GM12878 (cell line): ENCODE measurements at regions not wholly inside any gene's neighbourhood (a gene's known extent, or its start where the extent isn't known, plus 50 kb on each side); places are given as distances from the start of the nearest gene placed in this dataset.

ENCODE experiments used
- ATAC-seq: fragments of 200-7000 bp; cut with Tn5 transposase; 3 replicates; pipeline ENCODE4 v1.9.1; 2020; ENCODE audit warnings: mild to moderate bottlenecking, moderate library complexity
- BruUV-seq: library from RNA; stranded (reverse); fragments of 400-500 nt; replicated peaks from 2 replicates; lab custom pipeline; 2021; lab: Mats Ljungman, UMichigan
- CTCF ChIA-PET: fragments of 300-600 bp; sonication (Branson Sonifier 250); formaldehyde crosslinking; extraction: SDS; loops from one replicate; lab custom pipeline; 2021; ENCODE audit warnings: inconsistent platforms; lab: Yijun Ruan, JAX
- POLR2A ChIA-PET: fragments of 350-600 bp; formaldehyde crosslinking; extraction: SDS; loops from one replicate; lab custom pipeline; 2021; ENCODE audit warnings: inconsistent platforms; lab: Charles Lee
- RAD21 ChIA-PET: fragments of 300-600 bp; sonication (Branson Sonifier 250); formaldehyde crosslinking; loops from one replicate; lab custom pipeline; 2023; ENCODE audit warnings: antibody characterized with exemption; ENCODE audit not compliant: unreplicated experiment; lab: Charles Lee
- SMC1A ChIA-PET: fragments of 300-600 bp; sonication (Branson Sonifier 250); formaldehyde crosslinking; loops from one replicate; lab custom pipeline; 2023; ENCODE audit not compliant: unreplicated experiment, uncharacterized antibody; lab: Charles Lee
- DNase-seq: peaks from one replicate; pipeline ENCODE4 v3.0.0-alpha.2; 2011; ENCODE audit warnings: low read depth, low spot score
- FAIRE-seq: peaks from 3 replicates; lab custom pipeline; 2011; peaks lifted over from hg19 to GRCh38; lab: Jason Lieb, UNC
- H2AFZ ChIP-seq: 2 replicates; pipeline ENCODE4 v1.6.0; 2011; ENCODE audit warnings: low read depth, low read length, control low read depth; ENCODE audit not compliant: control insufficient read depth
- H3K27ac ChIP-seq: 2 replicates; pipeline ENCODE4 v1.5.1; 2011; ENCODE audit warnings: control low read depth; ENCODE audit not compliant: control insufficient read depth, insufficient read depth
- H3K27me3 ChIP-seq, 2 experiments: replicated peaks in 1 of 2; 2 replicates each; pipeline versions ENCODE4 v1.6.0 to v1.6.1; 2011; ENCODE audit warnings: low read length in 1 of 2; ENCODE audit not compliant: control insufficient read depth in 2 of 2, insufficient read depth in 2 of 2
- H3K36me3 ChIP-seq, 2 experiments: 2 replicates each; pipeline ENCODE4 v1.5.1; 2011; ENCODE audit warnings: low read length in 1 of 2; ENCODE audit not compliant: control insufficient read depth in 2 of 2, insufficient read depth in 2 of 2
- H3K4me1 ChIP-seq: 2 replicates; pipeline ENCODE4 v1.6.1; 2011; ENCODE audit warnings: mild to moderate bottlenecking, low read length, moderate library complexity, mixed read lengths; ENCODE audit not compliant: control insufficient read depth, insufficient read depth
- H3K4me2 ChIP-seq: 2 replicates; pipeline ENCODE4 v1.6.0; 2011; ENCODE audit warnings: control low read depth; ENCODE audit not compliant: control insufficient read depth, insufficient read depth
- H3K4me3 ChIP-seq: fragments of 200-600 bp; sonication (generic); 2 replicates; pipeline ENCODE4 v1.5.1; 2016
- H3K79me2 ChIP-seq: 2 replicates; pipeline ENCODE4 v1.6.0; 2011; ENCODE audit warnings: low read length; ENCODE audit not compliant: control insufficient read depth, insufficient read depth
- H3K9ac ChIP-seq: 2 replicates; pipeline ENCODE4 v1.8.0; 2011; ENCODE audit warnings: low read length, control low read depth, mixed read lengths; ENCODE audit not compliant: control insufficient read depth, insufficient read depth
- H3K9me3 ChIP-seq: replicated peaks from 3 replicates; pipeline ENCODE4 v1.5.1; 2011; ENCODE audit warnings: mild to moderate bottlenecking, low read length; ENCODE audit not compliant: control insufficient read depth, insufficient read depth
- H4K20me1 ChIP-seq: 2 replicates; pipeline ENCODE4 v1.6.0; 2011; ENCODE audit not compliant: control insufficient read depth, insufficient read depth
- EGR1 ChIP-seq, 2 experiments: IDR thresholded peaks; 1 replicate in 1 of 2; 2 replicates in 1 of 2; pipeline ENCODE4 v1.6.1; 2011 to 2012; ENCODE audit warnings: low read depth in 2 of 2, low read length in 2 of 2, borderline replicate concordance in 1 of 2, mild to moderate bottlenecking in 1 of 2, moderate library complexity in 1 of 2
- KLF5 ChIP-seq: fragments of 450-650 bp; IDR thresholded peaks from 2 replicates; pipeline ENCODE4 v1.6.1; 2014; ENCODE audit warnings: mild to moderate bottlenecking; ENCODE audit not compliant: partially characterized antibody
- MEF2B ChIP-seq: fragments of 450-650 bp; IDR thresholded peaks from 2 replicates; pipeline ENCODE4 v1.6.1; 2018; ENCODE audit warnings: mild to moderate bottlenecking, moderate library complexity; ENCODE audit not compliant: partially characterized antibody, poor library complexity, severe bottlenecking
- MTA2 ChIP-seq: fragments of 450-650 bp; IDR thresholded peaks from 2 replicates; pipeline ENCODE4 v1.6.1; 2016; ENCODE audit warnings: low read depth, mild to moderate bottlenecking, moderate library complexity
- MXI1 ChIP-seq: fragments of 150-350 bp; IDR thresholded peaks from 2 replicates; pipeline ENCODE4 v1.6.1; 2011; ENCODE audit warnings: low read depth, mild to moderate bottlenecking, inconsistent platforms, low read length, improper control_type of control experiment
- NR2C1 ChIP-seq: fragments of 450-650 bp; IDR thresholded peaks from 2 replicates; pipeline ENCODE4 v1.6.1; 2017; ENCODE audit warnings: antibody characterized with exemption, mild to moderate bottlenecking, moderate library complexity
- PBX3 ChIP-seq: IDR thresholded peaks from 2 replicates; pipeline ENCODE4 v1.6.1; 2011; ENCODE audit warnings: mild to moderate bottlenecking, low read depth, low read length, moderate library complexity; ENCODE audit not compliant: insufficient replicate concordance
- PRDM15 ChIP-seq: fragments of 450-650 bp; formaldehyde crosslinking; IDR thresholded peaks from 2 replicates; pipeline ENCODE4 v1.4.0; 2020; ENCODE audit warnings: mild to moderate bottlenecking, moderate library complexity
- RELB ChIP-seq: fragments of 450-650 bp; IDR thresholded peaks from 2 replicates; pipeline ENCODE4 v1.6.1; 2017; ENCODE audit warnings: low read depth, mild to moderate bottlenecking, moderate library complexity
- TCF12 ChIP-seq: IDR thresholded peaks from 2 replicates; pipeline ENCODE4 v1.6.1; 2011; ENCODE audit warnings: low read depth, mild to moderate bottlenecking, low read length
- ZNF622 ChIP-seq: fragments of 450-650 bp; IDR thresholded peaks from 2 replicates; pipeline ENCODE4 v1.6.1; 2017; ENCODE audit warnings: mild to moderate bottlenecking, inconsistent platforms
- WGBS: methylation state at CpG from one replicate; pipeline ENCODE4 v1.1.6; 2016; ENCODE audit warnings: low lambda C conversion rate; ENCODE audit not compliant: insufficient replicate concordance, insufficient coverage; ENCODE audit errors: missing lambda C conversion rate; 5-methylcytosine and 5-hydroxymethylcytosine counted together
- in situ Hi-C: fragments of 300-500 bp; cut with MboI; formaldehyde crosslinking; loops from 9 replicates; pipeline ENCODE4 v1.14.3; 2018; ENCODE audit warnings: mixed read lengths
- intact Hi-C: fragments of 100-400 bp; cut with micrococcal nuclease; formaldehyde crosslinking; loops from one replicate; pipeline ENCODE4 v1.14.2; 2022; ENCODE audit not compliant: unreplicated experiment

GRCh38 chr5:145157841-145158240, 677.3 kb downstream of the PRELID2 start (continued):
- TF ChIP-seq PRDM15 (no peak), NR2C1 (no peak), KLF5 (no peak), TCF12 (no peak)
- TF ChIP-seq, all 136 proteins: peak for 0

- Histone ChIP-seq H3K4me2 (no peak overlapping the region), H3K27ac (no peak overlapping the region), H2AFZ (no peak overlapping the region), H3K79me2 (no peaks in the 10 kb centered on the region), H3K4me3 (no peak overlapping the region), H3K36me3 (no peaks in the 10 kb centered on the region), H3K4me1 (no peaks in the 10 kb centered on the region), H4K20me1 (no peaks in the 10 kb centered on the region), H3K9ac (no peak overlapping the region), H3K9me3 (no peaks in the 10 kb centered on the region), H3K27me3 (no peaks in the 10 kb centered on the region)
- POLR2A ChIA-PET, result no interaction called here
- RAD21 ChIA-PET, result no interaction called here
- ATAC-seq (peak; percentile 42; the same call in 2 of the 3 replicates), DNase-seq (no peak), FAIRE-seq (no peak)
- CTCF ChIA-PET, result no interaction called here
- SMC1A ChIA-PET, result interaction anchor here (0.6 kb wide), 1 partner anchor 85 kb away, joined by 3 read pairs; no protein-coding TSS in a partner anchor
- in situ Hi-C loops (no loop called here), intact Hi-C loops (no loop called here)
- TF ChIP-seq TCF12 (no peak), MEF2B (peak; percentile 41), MXI1 (no peak), EGR1 (IDR thresholded peaks at IDR 0.05; ENCODE audit: borderline replicate concordance in 1 of 2, low read depth in 2 of 2, low read length in 2 of 2) (no peak), PBX3 (no peak), RELB (peak; percentile 67), ZNF622 (no peak), MTA2 (0 out of 2 replicates have a peak, but pooled peaks have one; percentile 17)
- 20% methylated on average over 1 of the region's 1 CpG for WGBS
- BruUV-seq, result no TSS peak
Measured at GRCh38 chr5:145141534-145141933, 693.6 kb downstream of the PRELID2 start.
